Cardiac fibroblast (primary cell): ENCODE measurements at regions not wholly inside any gene's neighbourhood (a gene's known extent, or its start where the extent isn't known, plus 50 kb on each side); places are given as distances from the start of the nearest gene placed in this dataset.
A peak's percentile ranks its signal among the peaks of the same experiment; 100 is the strongest.

Experiments used
- DNase-seq, 2 donors: peaks; one replicate each; pipeline versions ENCODE4 v3.0.0 to v3.0.0-alpha.2; 2010; ENCODE audit warnings: low read depth in 2 of 2
- H3K4me3 ChIP-seq, 2 donors: replicated peaks in 1 of 2; 1 replicate in 1 of 2; 2 replicates in 1 of 2; pipeline ENCODE4 v1.5.1; 2011; ENCODE audit warnings: low read depth in 2 of 2, low read length in 2 of 2, mild to moderate bottlenecking in 2 of 2, moderate library complexity in 1 of 2
- TF ChIP-seq, protein P1 (sequence below): IDR thresholded peaks from one replicate; pipeline ENCODE4 v1.5.1; 2011; ENCODE audit warnings: low read depth, mild to moderate bottlenecking, low read length, inconsistent platforms

DNA sequence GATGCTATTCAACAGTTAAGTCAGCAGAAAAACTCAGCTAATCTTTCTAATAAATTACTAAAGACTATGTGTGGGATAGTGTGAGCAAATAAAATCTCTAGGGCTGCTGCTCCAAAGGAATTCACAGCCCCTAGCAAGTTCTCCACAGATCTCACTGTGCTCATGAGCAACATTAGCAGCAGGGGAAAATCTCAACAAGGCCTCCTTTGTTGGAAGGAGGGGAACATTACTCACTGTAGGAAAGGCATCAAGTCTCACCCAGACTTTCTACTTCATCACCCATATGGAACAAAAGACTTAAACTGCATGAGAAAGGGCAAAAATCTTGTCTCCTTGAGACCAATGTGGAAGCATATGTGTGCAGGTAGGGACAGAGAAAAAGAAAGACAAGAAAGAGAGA, 726.4 kb upstream of the SLC35B3 start:
- TF ChIP-seq, protein P1, sequence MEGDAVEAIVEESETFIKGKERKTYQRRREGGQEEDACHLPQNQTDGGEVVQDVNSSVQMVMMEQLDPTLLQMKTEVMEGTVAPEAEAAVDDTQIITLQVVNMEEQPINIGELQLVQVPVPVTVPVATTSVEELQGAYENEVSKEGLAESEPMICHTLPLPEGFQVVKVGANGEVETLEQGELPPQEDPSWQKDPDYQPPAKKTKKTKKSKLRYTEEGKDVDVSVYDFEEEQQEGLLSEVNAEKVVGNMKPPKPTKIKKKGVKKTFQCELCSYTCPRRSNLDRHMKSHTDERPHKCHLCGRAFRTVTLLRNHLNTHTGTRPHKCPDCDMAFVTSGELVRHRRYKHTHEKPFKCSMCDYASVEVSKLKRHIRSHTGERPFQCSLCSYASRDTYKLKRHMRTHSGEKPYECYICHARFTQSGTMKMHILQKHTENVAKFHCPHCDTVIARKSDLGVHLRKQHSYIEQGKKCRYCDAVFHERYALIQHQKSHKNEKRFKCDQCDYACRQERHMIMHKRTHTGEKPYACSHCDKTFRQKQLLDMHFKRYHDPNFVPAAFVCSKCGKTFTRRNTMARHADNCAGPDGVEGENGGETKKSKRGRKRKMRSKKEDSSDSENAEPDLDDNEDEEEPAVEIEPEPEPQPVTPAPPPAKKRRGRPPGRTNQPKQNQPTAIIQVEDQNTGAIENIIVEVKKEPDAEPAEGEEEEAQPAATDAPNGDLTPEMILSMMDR = no peak
- H3K4me3 ChIP-seq = no peak overlapping the region
- DNase-seq = no peak

DNA sequence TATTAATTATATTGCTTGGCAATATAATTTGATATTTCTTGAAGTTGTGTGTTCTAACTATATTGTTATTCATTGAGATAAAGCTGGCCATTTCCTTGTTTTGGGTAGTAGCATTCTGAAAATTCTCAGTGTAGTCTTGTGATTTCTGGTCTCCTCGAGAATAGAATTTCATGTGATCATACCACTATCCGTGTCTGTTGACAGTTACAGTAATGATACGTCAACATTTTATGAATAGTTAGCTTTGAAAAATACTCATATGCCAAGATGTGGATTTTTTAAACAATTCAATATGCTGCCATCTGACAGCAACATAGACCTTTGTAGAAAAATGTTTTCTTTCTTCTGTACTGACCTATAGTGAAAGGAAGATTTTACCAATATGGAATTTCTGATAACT, 723.7 kb upstream of the SLC35B3 start:
- TF ChIP-seq, protein P1 = no peak
- no peak overlapping the region for H3K4me3 ChIP-seq
- DNase-seq = no peak

DNA sequence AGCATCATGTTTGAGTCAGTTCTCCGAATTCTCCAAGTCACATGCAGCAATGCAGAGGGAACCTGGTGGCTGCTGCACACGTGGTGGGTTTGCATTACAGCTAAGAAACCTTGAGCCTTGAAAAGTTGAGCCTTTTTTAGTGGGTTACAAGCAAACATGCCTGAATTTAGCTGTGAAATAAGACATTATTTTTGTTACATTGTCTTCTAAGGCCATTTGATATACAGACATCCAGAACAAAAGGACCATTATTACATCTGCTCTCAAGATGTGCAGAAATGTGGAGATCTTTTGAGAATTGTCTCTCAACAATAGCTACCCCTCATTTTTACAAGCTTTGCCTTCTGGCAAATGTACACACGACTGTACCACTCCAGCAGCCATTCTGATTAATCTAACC, 720.5 kb upstream of the SLC35B3 start:
- TF ChIP-seq, protein P1 = no peak
- H3K4me3 ChIP-seq = no peak overlapping the region
- no peak for DNase-seq

DNA sequence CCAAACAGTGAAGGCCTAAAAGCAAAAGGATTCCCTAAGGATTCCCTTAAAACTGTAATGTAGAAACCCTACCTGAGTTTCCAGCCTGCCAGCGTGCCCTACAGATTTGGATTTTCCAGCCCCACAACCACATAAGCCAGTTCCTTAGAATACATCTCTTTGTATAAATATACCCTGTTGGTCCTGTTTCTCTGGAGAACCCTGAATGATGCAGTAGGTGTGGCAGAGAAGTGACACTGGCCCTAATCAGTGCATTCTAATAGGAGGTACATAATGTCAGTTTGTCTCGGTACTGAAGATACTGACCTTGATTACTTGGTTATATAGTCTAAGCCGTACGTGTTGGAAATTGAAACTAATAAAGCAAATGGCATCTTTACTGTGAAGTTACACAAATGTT, 707.8 kb upstream of the SLC35B3 start:
- TF ChIP-seq, protein P1 = no peak
- DNase-seq = no peak
- H3K4me3 ChIP-seq = no peak overlapping the region

DNA sequence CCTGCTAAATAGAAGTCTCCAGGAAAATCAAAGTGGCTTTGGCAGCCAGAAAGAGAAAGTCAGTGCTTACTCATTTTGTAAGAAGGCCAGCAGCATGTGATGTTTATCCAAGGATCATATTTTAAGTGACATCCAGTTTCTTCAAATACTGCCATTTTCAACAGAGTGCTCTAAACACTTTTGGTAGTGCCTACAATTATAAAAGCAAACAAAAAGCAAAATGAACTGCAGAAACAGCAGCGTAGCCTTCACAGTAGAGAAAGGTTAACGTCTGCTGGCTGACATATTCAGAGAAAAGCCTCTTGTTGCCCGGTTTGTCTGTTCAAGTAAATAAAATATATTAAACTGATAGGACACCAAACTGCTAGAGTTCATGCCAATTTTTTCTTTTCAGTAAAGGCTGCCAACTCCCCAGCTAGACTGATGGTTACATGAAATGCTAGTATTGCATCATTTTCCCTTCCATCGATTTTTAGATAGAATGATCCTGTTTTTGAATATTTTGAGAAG, 705.7 kb upstream of the SLC35B3 start:
- TF ChIP-seq, protein P1 = no peak
- no peak overlapping the region for H3K4me3 ChIP-seq
- DNase-seq = peak in 1 of 2 donors; percentile 1

DNA sequence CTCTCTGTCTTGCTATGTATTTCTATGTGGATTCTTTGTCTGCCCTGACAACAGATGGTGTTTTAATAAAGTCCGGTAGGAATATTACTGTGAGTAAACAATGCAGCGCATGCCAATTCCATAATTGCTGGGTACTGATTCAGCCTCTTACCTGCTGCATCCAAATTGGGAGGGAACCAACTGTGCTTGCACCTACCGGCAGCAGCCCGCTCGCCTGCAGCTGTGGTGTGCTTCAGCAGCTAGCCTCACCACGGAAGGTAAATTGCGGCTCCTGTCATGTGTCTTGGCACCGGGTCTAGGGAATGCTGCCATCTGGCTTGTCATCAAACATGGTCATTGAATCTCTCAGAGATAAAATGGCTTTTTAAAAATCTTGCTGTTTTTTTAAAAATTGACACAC, 704.8 kb upstream of the SLC35B3 start:
- TF ChIP-seq, protein P1 = no peak
- no peak for DNase-seq
- H3K4me3 ChIP-seq = no peak overlapping the region

DNA sequence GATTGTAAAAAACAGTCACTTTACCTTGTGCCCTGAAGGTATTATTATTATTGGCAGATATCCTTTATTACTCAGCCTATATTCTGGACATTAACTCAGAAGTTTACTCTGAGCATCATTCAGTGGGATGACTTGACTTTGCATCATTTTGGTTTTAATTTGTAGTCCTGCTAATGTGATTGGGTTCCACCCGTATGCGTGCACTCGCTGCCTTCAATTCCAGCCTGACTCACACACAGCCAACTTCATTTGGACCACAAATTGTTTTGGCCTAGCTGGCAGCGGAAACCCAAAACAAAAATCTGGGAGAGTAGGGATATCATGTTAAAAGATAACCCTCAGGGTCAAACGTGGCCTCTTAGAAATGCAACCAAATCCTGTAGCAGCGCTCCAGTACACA, 704.4 kb upstream of the SLC35B3 start:
- TF ChIP-seq, protein P1 = no peak
- H3K4me3 ChIP-seq = no peak overlapping the region
- no peak for DNase-seq
